HG03196 (cell line): ENCODE measurements at regions not wholly inside any gene's neighbourhood (a gene's known extent, or its start where the extent isn't known, plus 50 kb on each side); places are given as distances from the start of the nearest gene placed in this dataset.
A peak's percentile ranks its signal among the peaks of the same experiment; 100 is the strongest.
"Not testable (repeated sequence)": the region's sequence is repeated elsewhere in the genome, so short reads cannot be mapped to it uniquely, and the experiment has no call there.

Experiments used
- ATAC-seq: cut with Tn5 transposase; IDR thresholded peaks from one replicate; pipeline ENCODE4 v1.9.1; 2021; ENCODE audit not compliant: unreplicated experiment

GRCh38 chr10:44013981-44014380 is 365.3 kb upstream of the ZNF32 start:
- ATAC-seq, result no peak

GRCh38 chr10:44012921-44013320 is 364.2 kb upstream of the ZNF32 start:
- ATAC-seq, result no peak

GRCh38 chr10:44011603-44011981 is 362.9 kb upstream of the ZNF32 start:
- no peak for ATAC-seq

GRCh38 chr10:44010873-44011602 is 362.4 kb upstream of the ZNF32 start:
- ATAC-seq, result peak; percentile 95

GRCh38 chr10:44009891-44010632 is 361.4 kb upstream of the ZNF32 start:
- ATAC-seq, result no peak

- no peak for ATAC-seq
Observed at GRCh38 chr10:44008917-44009709, 360.4 kb upstream of the ZNF32 start.

- peak; percentile 37 for ATAC-seq
Observed at GRCh38 chr10:44008270-44008916, 359.7 kb upstream of the ZNF32 start.

GRCh38 chr10:44006771-44007170 is 358.1 kb upstream of the ZNF32 start:
- ATAC-seq, result no peak

- ATAC-seq, result no peak
Observed at GRCh38 chr10:44005788-44006099, 357.1 kb upstream of the ZNF32 start.

GRCh38 chr10:44004913-44005787 is 356.5 kb upstream of the ZNF32 start:
- ATAC-seq, result no peak

- no peak for ATAC-seq
Observed at GRCh38 chr10:43998021-43998809, 349.5 kb upstream of the ZNF32 start.

- no peak for ATAC-seq
Observed at GRCh38 chr10:43997330-43997729, 348.6 kb upstream of the ZNF32 start.

GRCh38 chr10:43994539-43994938 is 345.9 kb upstream of the ZNF32 start:
- ATAC-seq, result no peak

- not testable (repeated sequence) for ATAC-seq
Observed at GRCh38 chr10:43992816-43993215, 344.1 kb upstream of the ZNF32 start.

GRCh38 chr10:43986374-43986773 is 337.7 kb upstream of the ZNF32 start:
- ATAC-seq, result no peak

- ATAC-seq, result no peak
Observed at GRCh38 chr10:43985941-43986340, 337.3 kb upstream of the ZNF32 start.

- ATAC-seq, result no peak
Observed at GRCh38 chr10:43983856-43984271, 335.2 kb upstream of the ZNF32 start.

- no peak for ATAC-seq
Observed at GRCh38 chr10:43983405-43983804, 334.7 kb upstream of the ZNF32 start.

- no peak for ATAC-seq
Observed at GRCh38 chr10:43982250-43982649, 333.6 kb upstream of the ZNF32 start.

- ATAC-seq, result no peak
Observed at GRCh38 chr10:43981696-43982095, 333.0 kb upstream of the ZNF32 start.
